ENCODE measurements at regions not wholly inside any gene's neighbourhood (a gene's known extent, or its start where the extent isn't known, plus 50 kb on each side); places are given as distances from the start of the nearest gene placed in this dataset.

GRCh38 chr16:74202009-74202408 is 94.6 kb upstream of the PSMD7 start:
- no peaks in the 10 kb centered on the region for H3K9me3 ChIP-seq (ENCODE audit: low read length)
- H3K4me3 ChIP-seq (ENCODE audit: low read depth in 1 of 2, low read length in 2 of 2) = no peak overlapping the region
- H3K4me1 ChIP-seq (ENCODE audit: insufficient read depth, low read length) = no peaks in the 10 kb centered on the region
- H3K27me3 ChIP-seq (ENCODE audit: control insufficient read depth in 1 of 2, insufficient read depth in 2 of 2, low read length in 2 of 2) = no peaks in the 10 kb centered on the region
- no peak overlapping the region for H3K9ac ChIP-seq (ENCODE audit: low read length)
- H3K36me3 ChIP-seq (ENCODE audit: insufficient read depth, low read length) = no peaks in the 10 kb centered on the region
- no peak overlapping the region for H3K27ac ChIP-seq (ENCODE audit: low read depth, low read length)

GRCh38 chr16:74201576-74201975 is 95.0 kb upstream of the PSMD7 start:
- H3K27me3 ChIP-seq (ENCODE audit: control insufficient read depth in 1 of 2, insufficient read depth in 2 of 2, low read length in 2 of 2) = no peaks in the 10 kb centered on the region
- H3K9me3 ChIP-seq (ENCODE audit: low read length) = no peaks in the 10 kb centered on the region
- no peaks in the 10 kb centered on the region for H3K36me3 ChIP-seq (ENCODE audit: insufficient read depth, low read length)
- no peak overlapping the region for H3K27ac ChIP-seq (ENCODE audit: low read depth, low read length)
- H3K4me3 ChIP-seq (ENCODE audit: low read depth in 1 of 2, low read length in 2 of 2) = no peak overlapping the region
- no peaks in the 10 kb centered on the region for H3K4me1 ChIP-seq (ENCODE audit: insufficient read depth, low read length)
- H3K9ac ChIP-seq (ENCODE audit: low read length) = no peak overlapping the region

GRCh38 chr16:74200921-74201320 is 95.7 kb upstream of the PSMD7 start:
- Histone ChIP-seq H3K4me1 (ENCODE audit: insufficient read depth, low read length) (no peaks in the 10 kb centered on the region), H3K27me3 (ENCODE audit: control insufficient read depth in 1 of 2, insufficient read depth in 2 of 2, low read length in 2 of 2) (no peaks in the 10 kb centered on the region), H3K27ac (ENCODE audit: low read depth, low read length) (no peak overlapping the region), H3K9ac (ENCODE audit: low read length) (no peak overlapping the region), H3K36me3 (ENCODE audit: insufficient read depth, low read length) (no peaks in the 10 kb centered on the region), H3K9me3 (ENCODE audit: low read length) (no peaks in the 10 kb centered on the region), H3K4me3 (ENCODE audit: low read depth in 1 of 2, low read length in 2 of 2) (no peak overlapping the region)

GRCh38 chr16:74199842-74200124 is 96.8 kb upstream of the PSMD7 start:
- Histone ChIP-seq H3K36me3 (ENCODE audit: insufficient read depth, low read length) (no peaks in the 10 kb centered on the region), H3K4me3 (ENCODE audit: low read depth in 1 of 2, low read length in 2 of 2) (no peak overlapping the region), H3K4me1 (ENCODE audit: insufficient read depth, low read length) (no peaks in the 10 kb centered on the region), H3K27ac (ENCODE audit: low read depth, low read length) (no peak overlapping the region), H3K9me3 (ENCODE audit: low read length) (no peaks in the 10 kb centered on the region), H3K27me3 (ENCODE audit: control insufficient read depth in 1 of 2, insufficient read depth in 2 of 2, low read length in 2 of 2) (no peaks in the 10 kb centered on the region), H3K9ac (ENCODE audit: low read length) (no peak overlapping the region)

- H3K9me3 ChIP-seq (ENCODE audit: low read length) = no peaks in the 10 kb centered on the region
- H3K36me3 ChIP-seq (ENCODE audit: insufficient read depth, low read length) = no peaks in the 10 kb centered on the region
- H3K27ac ChIP-seq (ENCODE audit: low read depth, low read length) = no peak overlapping the region
- H3K4me3 ChIP-seq (ENCODE audit: low read depth in 1 of 2, low read length in 2 of 2) = no peak overlapping the region
- no peaks in the 10 kb centered on the region for H3K27me3 ChIP-seq (ENCODE audit: control insufficient read depth in 1 of 2, insufficient read depth in 2 of 2, low read length in 2 of 2)
- no peak overlapping the region for H3K9ac ChIP-seq (ENCODE audit: low read length)
- no peaks in the 10 kb centered on the region for H3K4me1 ChIP-seq (ENCODE audit: insufficient read depth, low read length)
Observed at GRCh38 chr16:74199066-74199841, 97.4 kb upstream of the PSMD7 start.

GRCh38 chr16:74192281-74192797 is 104.3 kb upstream of the PSMD7 start:
- H3K9ac ChIP-seq (ENCODE audit: low read length) = no peak overlapping the region
- H3K27ac ChIP-seq (ENCODE audit: low read depth, low read length) = no peak overlapping the region
- H3K9me3 ChIP-seq (ENCODE audit: low read length) = no peaks in the 10 kb centered on the region
- H3K27me3 ChIP-seq (ENCODE audit: control insufficient read depth in 1 of 2, insufficient read depth in 2 of 2, low read length in 2 of 2) = no peaks in the 10 kb centered on the region
- no peaks in the 10 kb centered on the region for H3K36me3 ChIP-seq (ENCODE audit: insufficient read depth, low read length)
- H3K4me1 ChIP-seq (ENCODE audit: insufficient read depth, low read length) = no peaks in the 10 kb centered on the region
- no peak overlapping the region for H3K4me3 ChIP-seq (ENCODE audit: low read depth in 1 of 2, low read length in 2 of 2)

- Histone ChIP-seq H3K27me3 (ENCODE audit: control insufficient read depth in 1 of 2, insufficient read depth in 2 of 2, low read length in 2 of 2) (no peaks in the 10 kb centered on the region), H3K27ac (ENCODE audit: low read depth, low read length) (no peak overlapping the region), H3K9ac (ENCODE audit: low read length) (no peak overlapping the region), H3K4me1 (ENCODE audit: insufficient read depth, low read length) (no peaks in the 10 kb centered on the region), H3K4me3 (ENCODE audit: low read depth in 1 of 2, low read length in 2 of 2) (no peak overlapping the region), H3K36me3 (ENCODE audit: insufficient read depth, low read length) (no peaks in the 10 kb centered on the region), H3K9me3 (ENCODE audit: low read length) (no peaks in the 10 kb centered on the region)
Observed at GRCh38 chr16:74190292-74190691, 106.3 kb upstream of the PSMD7 start.

- H3K4me3 ChIP-seq (ENCODE audit: low read depth in 1 of 2, low read length in 2 of 2) = no peak overlapping the region
- no peak overlapping the region for H3K9ac ChIP-seq (ENCODE audit: low read length)
- no peaks in the 10 kb centered on the region for H3K36me3 ChIP-seq (ENCODE audit: insufficient read depth, low read length)
- no peaks in the 10 kb centered on the region for H3K9me3 ChIP-seq (ENCODE audit: low read length)
- H3K27ac ChIP-seq (ENCODE audit: low read depth, low read length) = no peak overlapping the region
- H3K27me3 ChIP-seq (ENCODE audit: control insufficient read depth in 1 of 2, insufficient read depth in 2 of 2, low read length in 2 of 2) = no peaks in the 10 kb centered on the region
- H3K4me1 ChIP-seq (ENCODE audit: insufficient read depth, low read length) = no peaks in the 10 kb centered on the region
Observed at GRCh38 chr16:74188856-74189255, 107.8 kb upstream of the PSMD7 start.

- H3K27ac ChIP-seq (ENCODE audit: low read depth, low read length) = no peak overlapping the region
- no peak overlapping the region for H3K4me3 ChIP-seq (ENCODE audit: low read depth in 1 of 2, low read length in 2 of 2)
- no peaks in the 10 kb centered on the region for H3K4me1 ChIP-seq (ENCODE audit: insufficient read depth, low read length)
- no peaks in the 10 kb centered on the region for H3K27me3 ChIP-seq (ENCODE audit: control insufficient read depth in 1 of 2, insufficient read depth in 2 of 2, low read length in 2 of 2)
- H3K9me3 ChIP-seq (ENCODE audit: low read length) = no peaks in the 10 kb centered on the region
- no peaks in the 10 kb centered on the region for H3K36me3 ChIP-seq (ENCODE audit: insufficient read depth, low read length)
- H3K9ac ChIP-seq (ENCODE audit: low read length) = no peak overlapping the region
Observed at GRCh38 chr16:74186561-74186971, 110.0 kb upstream of the PSMD7 start.

- H3K9me3 ChIP-seq (ENCODE audit: low read length) = no peaks in the 10 kb centered on the region
- no peak overlapping the region for H3K9ac ChIP-seq (ENCODE audit: low read length)
Observed at GRCh38 chr16:74184839-74185238, 111.8 kb upstream of the PSMD7 start.

GRCh38 chr16:74183601-74184360 is 112.8 kb upstream of the PSMD7 start:
- Histone ChIP-seq H3K4me1 (ENCODE audit: insufficient read depth, low read length) (no peaks in the 10 kb centered on the region), H3K27ac (ENCODE audit: low read depth, low read length) (no peak overlapping the region), H3K4me3 (ENCODE audit: low read depth in 1 of 2, low read length in 2 of 2) (no peak overlapping the region), H3K9me3 (ENCODE audit: low read length) (no peaks in the 10 kb centered on the region), H3K9ac (ENCODE audit: low read length) (no peak overlapping the region), H3K27me3 (ENCODE audit: control insufficient read depth in 1 of 2, insufficient read depth in 2 of 2, low read length in 2 of 2) (no peaks in the 10 kb centered on the region), H3K36me3 (ENCODE audit: insufficient read depth, low read length) (no peaks in the 10 kb centered on the region)

More at GRCh38 chr16:74184839-74185238, 111.8 kb upstream of the PSMD7 start:
- Histone ChIP-seq H3K27me3 (ENCODE audit: control insufficient read depth in 1 of 2, insufficient read depth in 2 of 2, low read length in 2 of 2) (no peaks in the 10 kb centered on the region), H3K27ac (ENCODE audit: low read depth, low read length) (no peak overlapping the region), H3K4me1 (ENCODE audit: insufficient read depth, low read length) (no peaks in the 10 kb centered on the region), H3K36me3 (ENCODE audit: insufficient read depth, low read length) (no peaks in the 10 kb centered on the region), H3K4me3 (ENCODE audit: low read depth in 1 of 2, low read length in 2 of 2) (no peak overlapping the region)

All from muscle layer of colon (tissue), 2 donors.